Kidney (tissue), 13 donors: ENCODE measurements at regions not wholly inside any gene's neighbourhood (a gene's known extent, or its start where the extent isn't known, plus 50 kb on each side); places are given as distances from the start of the nearest gene placed in this dataset.
"Not testable (repeated sequence)": the region's sequence is repeated elsewhere in the genome, so short reads cannot be mapped to it uniquely, and the experiment has no call there.

ENCODE experiments used
- DNase-seq, 5 donors: peaks; one replicate each; pipeline ENCODE4 v3.0.0-alpha.2; 2013 to 2020
- FAIRE-seq: peaks from 2 replicates; lab custom pipeline; 2012; peaks lifted over from hg19 to GRCh38; lab: Jason Lieb, UNC
- H3K27ac ChIP-seq, 2 donors: one replicate each; pipeline ENCODE4 v1.7.0; 2013; ENCODE audit warnings: low read depth in 2 of 2, low read length in 2 of 2, inconsistent platforms in 1 of 2
- H3K27me3 ChIP-seq: one replicate; pipeline ENCODE4 v1.7.1; 2013; ENCODE audit warnings: low read length, inconsistent platforms; ENCODE audit not compliant: control insufficient read depth, insufficient read depth
- H3K36me3 ChIP-seq, 3 donors: one replicate each; pipeline versions ENCODE4 v1.7.0 to v1.7.1; 2013; ENCODE audit warnings: low read length in 3 of 3, control low read depth in 1 of 3, inconsistent platforms in 1 of 3; ENCODE audit not compliant: insufficient read depth in 3 of 3, control insufficient read depth in 2 of 3
- H3K4me1 ChIP-seq, 3 donors: one replicate each; pipeline versions ENCODE4 v1.7.0 to v1.7.1; 2013; ENCODE audit warnings: low read length in 3 of 3, inconsistent platforms in 1 of 3, low read depth in 1 of 3; ENCODE audit not compliant: control insufficient read depth in 2 of 3, insufficient read depth in 2 of 3
- H3K4me3 ChIP-seq, 3 donors: one replicate each; pipeline versions ENCODE4 v1.7.0 to v1.8.1; 2013; ENCODE audit warnings: low read length in 3 of 3, control low read depth in 1 of 3, inconsistent platforms in 1 of 3
- H3K9ac ChIP-seq, 3 donors: one replicate each; pipeline versions ENCODE4 v1.7.0 to v1.7.1; 2013; ENCODE audit warnings: low read length in 3 of 3, control low read depth in 1 of 3, inconsistent platforms in 1 of 3
- H3K9me3 ChIP-seq, 3 donors: one replicate each; pipeline versions ENCODE4 v1.7.0 to v1.7.1; 2013; ENCODE audit warnings: low read length in 3 of 3, control low read depth in 1 of 3, inconsistent platforms in 1 of 3; ENCODE audit not compliant: control insufficient read depth in 2 of 3, insufficient read depth in 1 of 3
- CTCF ChIP-seq: IDR thresholded peaks from 3 replicates; pipeline ENCODE4 v1.5.1; 2012; ENCODE audit warnings: mild to moderate bottlenecking, moderate library complexity, borderline replicate concordance; ENCODE audit not compliant: insufficient read depth; ENCODE audit errors: extremely low read depth
- intact Hi-C: fragments of 100-400 bp; cut with DNase I; formaldehyde crosslinking; loops from one replicate; pipeline ENCODE4 v1.11.1; 2022
- donor health status: control.
- donor health status: control.
- donor health status: control.
- donor health status: control.
- donor health status: control.
- donor health status: DM: yes; HTN: yes; CAD: no.
- donor health status: Normal renal cell carcinoma (clear cell type).

GRCh38 chr3:80734483-80734882 is 966.7 kb upstream of the ROBO1 start:
- Histone ChIP-seq H3K27me3 (no peaks in the 10 kb centered on the region), H3K9ac (no peak overlapping the region), H3K4me3 (no peak overlapping the region), H3K4me1 (no peaks in the 10 kb centered on the region), H3K36me3 (no peaks in the 10 kb centered on the region), H3K27ac (no peak overlapping the region), H3K9me3 (no peaks in the 10 kb centered on the region)
- intact Hi-C loops: no loop called here
- TF ChIP-seq CTCF: no peak
- DNase-seq (no peak), FAIRE-seq (no peak)

GRCh38 chr3:80733522-80734176 is 965.9 kb upstream of the ROBO1 start:
- FAIRE-seq: no peak
- H3K27ac ChIP-seq: no peak overlapping the region

GRCh38 chr3:80727561-80727960 is 959.8 kb upstream of the ROBO1 start:
- H3K9me3 ChIP-seq, H3K27me3 ChIP-seq, H3K27ac ChIP-seq, H3K4me1 ChIP-seq, H3K4me3 ChIP-seq, FAIRE-seq, H3K9ac ChIP-seq, DNase-seq, H3K36me3 ChIP-seq, intact Hi-C loops: not testable (repeated sequence)

More at GRCh38 chr3:80733522-80734176, 965.9 kb upstream of the ROBO1 start:
- H3K9me3 ChIP-seq: no peaks in the 10 kb centered on the region
- H3K4me1 ChIP-seq: no peaks in the 10 kb centered on the region
- intact Hi-C loops: no loop called here
- no peak overlapping the region for H3K4me3 ChIP-seq
- no peaks in the 10 kb centered on the region for H3K36me3 ChIP-seq
- no peaks in the 10 kb centered on the region for H3K27me3 ChIP-seq
- no peak overlapping the region for H3K9ac ChIP-seq
- no peak for TF ChIP-seq CTCF
- DNase-seq: peak in 4 of 5 donors; percentile 35 to 57 (median 44)

GRCh38 chr3:80709597-80710322 is 942.0 kb upstream of the ROBO1 start:
- FAIRE-seq, DNase-seq, H3K36me3 ChIP-seq: not testable (repeated sequence)

More at GRCh38 chr3:80709597-80710322, 942.0 kb upstream of the ROBO1 start:
- intact Hi-C loops, H3K9ac ChIP-seq, H3K9me3 ChIP-seq, H3K27ac ChIP-seq, H3K4me1 ChIP-seq, H3K27me3 ChIP-seq, H3K4me3 ChIP-seq: not testable (repeated sequence)
